HEK293 (cell line): ENCODE measurements at regions not wholly inside any gene's neighbourhood (a gene's known extent, or its start where the extent isn't known, plus 50 kb on each side); places are given as distances from the start of the nearest gene placed in this dataset.

Experiments used
- EGR2 ChIP-seq: fragments of 450-650 bp; formaldehyde crosslinking; IDR thresholded peaks from 2 replicates; pipeline ENCODE4 v1.5.1; 2016; ENCODE audit warnings: low read depth, missing biosample characterization, missing genetic modification characterization
- GLIS1 ChIP-seq: fragments of 450-650 bp; formaldehyde crosslinking; IDR thresholded peaks from 2 replicates; pipeline ENCODE4 v1.5.1; 2016; ENCODE audit warnings: missing biosample characterization, missing genetic modification characterization
- HOXA7 ChIP-seq: sonication (generic); formaldehyde crosslinking; IDR thresholded peaks from 2 replicates; pipeline ENCODE4 v1.8.1; 2022; ENCODE audit warnings: missing genetic modification reagents, borderline replicate concordance
- INSM2 ChIP-seq: fragments of 450-650 bp; formaldehyde crosslinking; IDR thresholded peaks from 2 replicates; pipeline ENCODE4 v1.5.1; 2016; ENCODE audit warnings: missing biosample characterization, missing genetic modification characterization
- MEIS1 ChIP-seq: sonication (generic); formaldehyde crosslinking; IDR thresholded peaks from 2 replicates; pipeline ENCODE4 v1.8.1; 2022; ENCODE audit warnings: missing genetic modification reagents, mild to moderate bottlenecking, borderline replicate concordance
- OSR2 ChIP-seq: fragments of 450-650 bp; formaldehyde crosslinking; IDR thresholded peaks from 2 replicates; pipeline ENCODE4 v1.5.1; 2016; ENCODE audit warnings: missing biosample characterization, missing genetic modification characterization
- OVOL3 ChIP-seq: fragments of 450-650 bp; formaldehyde crosslinking; IDR thresholded peaks from 2 replicates; pipeline ENCODE4 v1.5.1; 2016; ENCODE audit warnings: missing biosample characterization, missing genetic modification characterization
- PRDM1 ChIP-seq: fragments of 450-650 bp; formaldehyde crosslinking; IDR thresholded peaks from 2 replicates; pipeline ENCODE4; 2016; ENCODE audit warnings: missing biosample characterization, missing genetic modification characterization
- SP7 ChIP-seq: fragments of 450-650 bp; formaldehyde crosslinking; IDR thresholded peaks from 2 replicates; pipeline ENCODE4 v1.5.1; 2016; ENCODE audit warnings: missing biosample characterization, missing genetic modification characterization
- ZBTB17 ChIP-seq: fragments of 450-650 bp; formaldehyde crosslinking; IDR thresholded peaks from 2 replicates; pipeline ENCODE4 v1.5.1; 2016; ENCODE audit warnings: missing biosample characterization, missing genetic modification characterization
- ZBTB7A ChIP-seq: fragments of 450-650 bp; formaldehyde crosslinking; IDR thresholded peaks from 2 replicates; pipeline ENCODE4 v1.5.1; 2016; ENCODE audit warnings: low read depth, missing biosample characterization, missing genetic modification characterization
- ZIC2 ChIP-seq: fragments of 450-650 bp; formaldehyde crosslinking; IDR thresholded peaks from 2 replicates; pipeline ENCODE4 v1.5.1; 2016; ENCODE audit warnings: missing biosample characterization, missing genetic modification characterization
- ZNF146 ChIP-seq: fragments of 450-650 bp; formaldehyde crosslinking; IDR thresholded peaks from 2 replicates; pipeline ENCODE4 v1.5.1; 2016; ENCODE audit warnings: missing biosample characterization, missing genetic modification characterization
- ZNF2 ChIP-seq: fragments of 450-650 bp; formaldehyde crosslinking; IDR thresholded peaks from 2 replicates; pipeline ENCODE4 v1.5.1; 2016; ENCODE audit warnings: missing biosample characterization, missing genetic modification characterization
- ZNF24 ChIP-seq: fragments of 450-650 bp; formaldehyde crosslinking; IDR thresholded peaks from 2 replicates; pipeline ENCODE4 v1.5.1; 2016; ENCODE audit warnings: missing biosample characterization, missing genetic modification characterization
- ZNF335 ChIP-seq: fragments of 450-650 bp; formaldehyde crosslinking; conservative IDR thresholded peaks from 2 replicates; pipeline ENCODE4 v1.5.1; 2016; ENCODE audit warnings: missing biosample characterization, missing genetic modification characterization
- ZNF398 ChIP-seq: fragments of 450-650 bp; formaldehyde crosslinking; IDR thresholded peaks from 2 replicates; pipeline ENCODE4 v1.5.1; 2017; ENCODE audit warnings: missing biosample characterization, missing genetic modification characterization
- ZNF488 ChIP-seq: fragments of 450-650 bp; formaldehyde crosslinking; IDR thresholded peaks from 2 replicates; pipeline ENCODE4 v1.5.1; 2016; ENCODE audit warnings: missing biosample characterization, missing genetic modification characterization
- ZNF549 ChIP-seq: fragments of 450-650 bp; IDR thresholded peaks from 2 replicates; pipeline ENCODE4 v1.5.1; 2018; ENCODE audit warnings: missing biosample characterization, missing genetic modification characterization, mild to moderate bottlenecking, inconsistent platforms, moderate library complexity
- ZNF571 ChIP-seq: fragments of 450-650 bp; formaldehyde crosslinking; IDR thresholded peaks from 2 replicates; pipeline ENCODE4 v1.5.0; 2017; ENCODE audit warnings: missing biosample characterization, missing genetic modification characterization
- ZNF623 ChIP-seq: fragments of 450-650 bp; formaldehyde crosslinking; IDR thresholded peaks from 2 replicates; pipeline ENCODE4 v1.5.1; 2016; ENCODE audit warnings: missing biosample characterization, missing genetic modification characterization
- ZSCAN30 ChIP-seq: fragments of 450-650 bp; IDR thresholded peaks from 2 replicates; pipeline ENCODE4 v1.5.1; 2018; ENCODE audit warnings: missing biosample characterization, mild to moderate bottlenecking, missing genetic modification characterization, moderate library complexity
- TF ChIP-seq, protein P1 (sequence below): fragments of 450-650 bp; formaldehyde crosslinking; IDR thresholded peaks from 2 replicates; pipeline ENCODE4 v1.5.1; 2016; ENCODE audit warnings: missing biosample characterization, missing genetic modification characterization
- TF ChIP-seq, protein P2 (sequence below): fragments of 450-650 bp; formaldehyde crosslinking; IDR thresholded peaks from 2 replicates; pipeline ENCODE4 v1.5.1; 2017; ENCODE audit warnings: missing biosample characterization, missing genetic modification characterization
- TF ChIP-seq, protein P3 (sequence below): fragments of 450-650 bp; IDR thresholded peaks from 2 replicates; pipeline ENCODE4 v1.5.1; 2018; ENCODE audit warnings: missing biosample characterization, missing genetic modification characterization
- TF ChIP-seq, protein P4 (sequence below): fragments of 450-650 bp; formaldehyde crosslinking; IDR thresholded peaks from 2 replicates; pipeline ENCODE4 v1.5.1; 2016; ENCODE audit warnings: missing biosample characterization, missing genetic modification characterization
- TF ChIP-seq, protein P5 (sequence below): fragments of 450-650 bp; formaldehyde crosslinking; IDR thresholded peaks from 2 replicates; pipeline ENCODE4 v1.5.1; 2016; ENCODE audit warnings: missing biosample characterization, missing genetic modification characterization

- TF ChIP-seq, protein P1, sequence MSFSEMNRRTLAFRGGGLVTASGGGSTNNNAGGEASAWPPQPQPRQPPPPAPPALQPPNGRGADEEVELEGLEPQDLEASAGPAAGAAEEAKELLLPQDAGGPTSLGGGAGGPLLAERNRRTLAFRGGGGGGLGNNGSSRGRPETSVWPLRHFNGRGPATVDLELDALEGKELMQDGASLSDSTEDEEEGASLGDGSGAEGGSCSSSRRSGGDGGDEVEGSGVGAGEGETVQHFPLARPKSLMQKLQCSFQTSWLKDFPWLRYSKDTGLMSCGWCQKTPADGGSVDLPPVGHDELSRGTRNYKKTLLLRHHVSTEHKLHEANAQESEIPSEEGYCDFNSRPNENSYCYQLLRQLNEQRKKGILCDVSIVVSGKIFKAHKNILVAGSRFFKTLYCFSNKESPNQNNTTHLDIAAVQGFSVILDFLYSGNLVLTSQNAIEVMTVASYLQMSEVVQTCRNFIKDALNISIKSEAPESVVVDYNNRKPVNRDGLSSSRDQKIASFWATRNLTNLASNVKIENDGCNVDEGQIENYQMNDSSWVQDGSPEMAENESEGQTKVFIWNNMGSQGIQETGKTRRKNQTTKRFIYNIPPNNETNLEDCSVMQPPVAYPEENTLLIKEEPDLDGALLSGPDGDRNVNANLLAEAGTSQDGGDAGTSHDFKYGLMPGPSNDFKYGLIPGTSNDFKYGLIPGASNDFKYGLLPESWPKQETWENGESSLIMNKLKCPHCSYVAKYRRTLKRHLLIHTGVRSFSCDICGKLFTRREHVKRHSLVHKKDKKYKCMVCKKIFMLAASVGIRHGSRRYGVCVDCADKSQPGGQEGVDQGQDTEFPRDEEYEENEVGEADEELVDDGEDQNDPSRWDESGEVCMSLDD (tag by site-specific recombination), result no peak
- no peak for TF ChIP-seq ZIC2
- TF ChIP-seq ZBTB17 (tag by site-specific recombination), result peak; percentile 81
- no peak for TF ChIP-seq PRDM1
- no peak for TF ChIP-seq MEIS1 (CRISPR knock-in tag)
- TF ChIP-seq ZNF335 (tag by site-specific recombination), result peak; percentile 21; the same call in 1 of the 2 replicates
- TF ChIP-seq ZNF623 (tag by site-specific recombination), result no peak
- TF ChIP-seq, protein P2, sequence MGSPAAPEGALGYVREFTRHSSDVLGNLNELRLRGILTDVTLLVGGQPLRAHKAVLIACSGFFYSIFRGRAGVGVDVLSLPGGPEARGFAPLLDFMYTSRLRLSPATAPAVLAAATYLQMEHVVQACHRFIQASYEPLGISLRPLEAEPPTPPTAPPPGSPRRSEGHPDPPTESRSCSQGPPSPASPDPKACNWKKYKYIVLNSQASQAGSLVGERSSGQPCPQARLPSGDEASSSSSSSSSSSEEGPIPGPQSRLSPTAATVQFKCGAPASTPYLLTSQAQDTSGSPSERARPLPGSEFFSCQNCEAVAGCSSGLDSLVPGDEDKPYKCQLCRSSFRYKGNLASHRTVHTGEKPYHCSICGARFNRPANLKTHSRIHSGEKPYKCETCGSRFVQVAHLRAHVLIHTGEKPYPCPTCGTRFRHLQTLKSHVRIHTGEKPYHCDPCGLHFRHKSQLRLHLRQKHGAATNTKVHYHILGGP (tag by site-specific recombination), result peak; percentile 98
- TF ChIP-seq ZNF549 (tag by site-specific recombination), result peak; percentile 55; the same call in 1 of the 2 replicates
- peak; percentile 81 for TF ChIP-seq ZNF2 (tag by site-specific recombination)
- TF ChIP-seq ZNF398, result peak; percentile 48
- TF ChIP-seq ZBTB7A, result no peak
- TF ChIP-seq, protein P3, sequence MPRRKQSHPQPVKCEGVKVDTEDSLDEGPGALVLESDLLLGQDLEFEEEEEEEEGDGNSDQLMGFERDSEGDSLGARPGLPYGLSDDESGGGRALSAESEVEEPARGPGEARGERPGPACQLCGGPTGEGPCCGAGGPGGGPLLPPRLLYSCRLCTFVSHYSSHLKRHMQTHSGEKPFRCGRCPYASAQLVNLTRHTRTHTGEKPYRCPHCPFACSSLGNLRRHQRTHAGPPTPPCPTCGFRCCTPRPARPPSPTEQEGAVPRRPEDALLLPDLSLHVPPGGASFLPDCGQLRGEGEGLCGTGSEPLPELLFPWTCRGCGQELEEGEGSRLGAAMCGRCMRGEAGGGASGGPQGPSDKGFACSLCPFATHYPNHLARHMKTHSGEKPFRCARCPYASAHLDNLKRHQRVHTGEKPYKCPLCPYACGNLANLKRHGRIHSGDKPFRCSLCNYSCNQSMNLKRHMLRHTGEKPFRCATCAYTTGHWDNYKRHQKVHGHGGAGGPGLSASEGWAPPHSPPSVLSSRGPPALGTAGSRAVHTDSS (tag by site-specific recombination), result peak; percentile 69
- TF ChIP-seq, protein P4, sequence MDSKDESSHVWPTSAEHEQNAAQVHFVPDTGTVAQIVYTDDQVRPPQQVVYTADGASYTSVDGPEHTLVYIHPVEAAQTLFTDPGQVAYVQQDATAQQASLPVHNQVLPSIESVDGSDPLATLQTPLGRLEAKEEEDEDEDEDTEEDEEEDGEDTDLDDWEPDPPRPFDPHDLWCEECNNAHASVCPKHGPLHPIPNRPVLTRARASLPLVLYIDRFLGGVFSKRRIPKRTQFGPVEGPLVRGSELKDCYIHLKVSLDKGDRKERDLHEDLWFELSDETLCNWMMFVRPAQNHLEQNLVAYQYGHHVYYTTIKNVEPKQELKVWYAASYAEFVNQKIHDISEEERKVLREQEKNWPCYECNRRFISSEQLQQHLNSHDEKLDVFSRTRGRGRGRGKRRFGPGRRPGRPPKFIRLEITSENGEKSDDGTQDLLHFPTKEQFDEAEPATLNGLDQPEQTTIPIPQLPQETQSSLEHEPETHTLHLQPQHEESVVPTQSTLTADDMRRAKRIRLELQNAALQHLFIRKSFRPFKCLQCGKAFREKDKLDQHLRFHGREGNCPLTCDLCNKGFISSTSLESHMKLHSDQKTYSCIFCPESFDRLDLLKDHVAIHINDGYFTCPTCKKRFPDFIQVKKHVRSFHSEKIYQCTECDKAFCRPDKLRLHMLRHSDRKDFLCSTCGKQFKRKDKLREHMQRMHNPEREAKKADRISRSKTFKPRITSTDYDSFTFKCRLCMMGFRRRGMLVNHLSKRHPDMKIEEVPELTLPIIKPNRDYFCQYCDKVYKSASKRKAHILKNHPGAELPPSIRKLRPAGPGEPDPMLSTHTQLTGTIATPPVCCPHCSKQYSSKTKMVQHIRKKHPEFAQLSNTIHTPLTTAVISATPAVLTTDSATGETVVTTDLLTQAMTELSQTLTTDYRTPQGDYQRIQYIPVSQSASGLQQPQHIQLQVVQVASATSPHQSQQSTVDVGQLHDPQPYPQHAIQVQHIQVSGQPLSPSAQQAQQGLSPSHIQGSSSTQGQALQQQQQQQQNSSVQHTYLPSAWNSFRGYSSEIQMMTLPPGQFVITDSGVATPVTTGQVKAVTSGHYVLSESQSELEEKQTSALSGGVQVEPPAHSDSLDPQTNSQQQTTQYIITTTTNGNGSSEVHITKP, result peak; percentile 41; the same call in 1 of the 2 replicates
- TF ChIP-seq SP7, result peak; percentile 98
- TF ChIP-seq, protein P5, sequence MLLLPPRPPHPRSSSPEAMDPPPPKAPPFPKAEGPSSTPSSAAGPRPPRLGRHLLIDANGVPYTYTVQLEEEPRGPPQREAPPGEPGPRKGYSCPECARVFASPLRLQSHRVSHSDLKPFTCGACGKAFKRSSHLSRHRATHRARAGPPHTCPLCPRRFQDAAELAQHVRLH (tag by site-specific recombination), result peak; percentile 96
- TF ChIP-seq ZNF571 (tag by site-specific recombination), result no peak
- TF ChIP-seq INSM2 (tag by site-specific recombination), result peak; percentile 97
- TF ChIP-seq HOXA7 (CRISPR knock-in tag), result no peak
- peak; percentile 96 for TF ChIP-seq OVOL3 (tag by site-specific recombination)
- TF ChIP-seq OSR2 (tag by site-specific recombination), result peak; percentile 96
- TF ChIP-seq ZNF488, result no peak
- no peak for TF ChIP-seq EGR2 (tag by site-specific recombination)
- peak; percentile 93; the same call in 1 of the 2 replicates for TF ChIP-seq ZSCAN30
- TF ChIP-seq ZNF146 (tag by site-specific recombination), result peak; percentile 68
- peak; percentile 69 for TF ChIP-seq GLIS1 (tag by site-specific recombination)
- peak; percentile 94 for TF ChIP-seq ZNF24 (tag by site-specific recombination)
These were observed 422.7 kb upstream of the GRAMD2B start (continued) for GRCh38 chr5:126000507-126000906.
